NCI-H128 (cell line): ENCODE measurements at regions not wholly inside any gene's neighbourhood (a gene's known extent, or its start where the extent isn't known, plus 50 kb on each side); places are given as distances from the start of the nearest gene placed in this dataset.
"Not testable (repeated sequence)": the region's sequence is repeated elsewhere in the genome, so short reads cannot be mapped to it uniquely, and the experiment has no call there.

Experiments used
- DNase-seq: peaks from one replicate; lab custom pipeline; 2025; ENCODE audit not compliant: unreplicated experiment; lab: John Stamatoyannopoulos, UW

- DNase-seq, result no peak
Measured at GRCh38 chr3:56927855-56928254, 126.1 kb upstream of the ARHGEF3 start.

- DNase-seq, result no peak
Measured at GRCh38 chr3:56926947-56927282, 125.2 kb upstream of the ARHGEF3 start.

- no peak for DNase-seq
Measured at GRCh38 chr3:56926243-56926946, 124.6 kb upstream of the ARHGEF3 start.

GRCh38 chr3:56924700-56925099 lies 123.0 kb upstream of the ARHGEF3 start:
- not testable (repeated sequence) for DNase-seq

- no peak for DNase-seq
Measured at GRCh38 chr3:56923526-56924224, 121.9 kb upstream of the ARHGEF3 start.

- no peak for DNase-seq
Measured at GRCh38 chr3:56921573-56922453, 120.1 kb upstream of the ARHGEF3 start.

GRCh38 chr3:56919797-56920195 lies 118.0 kb upstream of the ARHGEF3 start:
- no peak for DNase-seq

- DNase-seq, result no peak
Measured at GRCh38 chr3:56919137-56919796, 117.5 kb upstream of the ARHGEF3 start.

GRCh38 chr3:56918111-56918568 lies 116.4 kb upstream of the ARHGEF3 start:
- no peak for DNase-seq

GRCh38 chr3:56917361-56918110 lies 115.8 kb upstream of the ARHGEF3 start:
- DNase-seq, result no peak

GRCh38 chr3:56916716-56917360 lies 115.1 kb upstream of the ARHGEF3 start:
- DNase-seq, result no peak

- no peak for DNase-seq
Measured at GRCh38 chr3:56915966-56916586, 114.3 kb upstream of the ARHGEF3 start.

- no peak for DNase-seq
Measured at GRCh38 chr3:56914646-56915045, 112.9 kb upstream of the ARHGEF3 start.

GRCh38 chr3:56911363-56911762 lies 109.6 kb upstream of the ARHGEF3 start:
- no peak for DNase-seq

- DNase-seq, result no peak
Measured at GRCh38 chr3:56909349-56909748, 107.6 kb upstream of the ARHGEF3 start.

GRCh38 chr3:56908004-56908403 lies 106.3 kb upstream of the ARHGEF3 start:
- no peak for DNase-seq

GRCh38 chr3:56904552-56905215 lies 102.9 kb upstream of the ARHGEF3 start:
- no peak for DNase-seq

- no peak for DNase-seq
Measured at GRCh38 chr3:56903231-56903782, 101.6 kb upstream of the ARHGEF3 start.
